ENCODE measurements at regions not wholly inside any gene's neighbourhood (a gene's known extent, or its start where the extent isn't known, plus 50 kb on each side); places are given as distances from the start of the nearest gene placed in this dataset.

DNA sequence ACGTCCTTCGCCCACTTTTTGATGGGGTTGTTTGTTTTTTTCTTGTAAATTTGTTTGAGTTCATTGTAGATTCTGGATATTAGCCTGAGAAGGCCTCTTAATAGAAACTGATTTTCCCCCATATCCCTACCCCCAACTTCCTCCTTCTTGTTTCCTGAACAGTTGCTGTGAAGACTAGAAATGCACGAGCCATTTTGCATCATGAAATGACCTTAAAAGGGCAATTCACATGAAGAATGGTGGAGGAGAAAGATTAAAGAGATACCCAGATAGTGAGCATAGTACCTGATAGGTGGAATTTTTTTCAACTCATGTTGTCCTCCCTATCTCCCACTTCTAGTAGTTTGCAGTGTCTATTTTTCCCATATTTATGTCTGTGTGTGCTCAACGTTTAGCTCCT, 55.2 kb upstream of the KCNH8 start:
- no peak for DNase-seq

DNA sequence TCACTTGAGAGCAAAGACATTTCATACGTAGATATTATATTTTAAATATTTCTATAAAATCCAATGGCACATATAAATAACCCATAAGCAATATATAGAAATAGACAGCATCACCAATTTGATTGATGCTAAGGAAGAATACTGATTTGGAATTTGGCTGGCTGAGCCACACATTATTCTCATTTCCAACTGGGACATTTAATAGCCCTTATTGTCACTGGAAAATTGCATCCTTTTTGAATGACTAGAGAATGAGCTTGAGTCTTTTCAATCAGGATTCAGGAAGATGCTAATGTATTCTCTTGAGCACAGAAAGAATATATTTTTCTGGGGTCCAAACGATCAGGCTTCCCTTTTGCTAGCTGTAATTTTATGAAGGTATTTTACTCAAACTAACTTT, 70.9 kb upstream of the KCNH8 start:
- no peak for DNase-seq

DNA sequence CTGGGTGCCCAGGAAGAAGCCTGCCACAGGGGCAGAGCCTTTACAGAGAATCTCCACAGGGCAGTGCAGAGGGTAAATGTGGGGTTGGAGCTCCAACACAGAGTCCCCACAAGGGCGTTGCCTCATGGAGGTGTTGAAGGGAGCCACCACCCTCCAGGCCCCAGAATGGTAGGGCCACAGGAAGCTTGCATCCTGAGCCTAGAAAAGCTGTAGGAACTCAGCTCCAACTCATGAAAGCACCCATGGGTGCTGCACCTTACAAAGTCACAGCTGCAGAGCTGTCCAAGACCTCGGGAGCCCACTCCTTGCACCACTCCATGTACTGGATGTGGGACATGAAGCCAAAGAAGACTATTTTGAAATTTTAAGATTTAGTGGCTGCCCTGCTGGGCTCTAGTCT, 73.3 kb upstream of the KCNH8 start:
- DNase-seq: no peak

DNA sequence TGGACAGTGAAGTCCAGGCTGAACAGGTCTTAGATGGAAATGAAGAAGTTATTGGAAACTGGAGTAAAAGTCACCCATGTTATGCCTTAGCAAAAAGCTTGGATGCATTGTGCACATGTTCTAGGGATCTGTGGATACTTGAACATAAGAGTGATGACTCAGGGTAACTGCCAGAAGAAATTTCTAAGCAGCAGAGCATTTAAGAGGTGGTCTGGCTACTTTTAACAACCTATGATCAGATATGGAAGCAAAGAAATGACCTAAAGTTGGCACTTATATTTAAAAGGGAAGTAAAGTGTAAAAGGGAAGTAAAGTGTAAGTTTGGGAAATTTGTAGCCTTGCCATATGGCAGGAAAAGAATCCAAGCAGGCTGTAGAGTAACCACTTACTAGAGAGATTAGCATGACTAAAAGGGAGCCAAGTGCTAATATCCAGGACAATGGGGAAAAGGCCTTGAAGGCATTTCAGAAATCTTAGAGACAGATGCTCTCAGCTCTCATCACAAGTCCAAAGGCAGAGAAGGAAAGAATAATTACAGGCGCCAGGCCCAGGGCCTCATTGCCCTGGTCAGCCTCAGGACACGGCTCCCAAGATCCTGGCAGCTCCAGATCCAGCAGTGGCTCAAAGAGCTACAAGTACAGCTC, 73.9 kb upstream of the KCNH8 start:
- no peak for DNase-seq

DNA sequence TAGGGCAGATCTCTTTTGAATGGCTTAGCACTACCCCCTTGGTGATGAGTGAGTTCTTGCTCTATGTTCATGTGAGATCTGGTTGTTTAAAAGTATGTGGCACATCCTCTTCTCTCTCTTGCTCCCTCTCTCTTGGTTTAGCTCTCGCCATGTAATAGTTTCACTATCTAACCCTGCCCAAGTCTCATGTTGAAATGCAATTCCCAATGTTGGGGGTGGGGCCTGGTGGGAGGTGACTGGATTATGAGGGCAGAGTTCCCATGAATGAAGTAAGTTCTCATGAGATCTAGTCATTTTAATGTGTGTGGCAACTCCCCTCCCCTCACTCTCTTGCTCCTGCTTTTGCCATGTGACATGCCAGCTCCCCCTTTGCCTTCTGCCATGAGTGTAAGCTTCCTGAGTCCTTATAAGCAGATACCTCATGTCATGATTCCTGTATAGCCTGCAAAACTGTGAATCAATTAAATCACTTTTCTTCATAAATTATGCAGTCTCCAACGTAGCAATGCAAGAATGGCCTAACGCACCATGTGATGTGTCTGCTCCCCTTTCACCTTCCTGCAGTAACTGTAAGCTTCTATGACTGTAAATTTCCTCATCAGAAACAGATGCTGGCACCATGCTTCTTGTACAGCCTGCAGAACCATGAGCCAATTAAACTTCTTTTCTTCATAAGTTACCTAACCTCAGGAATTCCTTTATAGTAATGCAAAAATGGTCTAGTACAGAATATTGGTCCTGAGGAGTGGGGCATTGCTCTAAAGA, 74.8 kb upstream of the KCNH8 start:
- DNase-seq: no peak

DNA sequence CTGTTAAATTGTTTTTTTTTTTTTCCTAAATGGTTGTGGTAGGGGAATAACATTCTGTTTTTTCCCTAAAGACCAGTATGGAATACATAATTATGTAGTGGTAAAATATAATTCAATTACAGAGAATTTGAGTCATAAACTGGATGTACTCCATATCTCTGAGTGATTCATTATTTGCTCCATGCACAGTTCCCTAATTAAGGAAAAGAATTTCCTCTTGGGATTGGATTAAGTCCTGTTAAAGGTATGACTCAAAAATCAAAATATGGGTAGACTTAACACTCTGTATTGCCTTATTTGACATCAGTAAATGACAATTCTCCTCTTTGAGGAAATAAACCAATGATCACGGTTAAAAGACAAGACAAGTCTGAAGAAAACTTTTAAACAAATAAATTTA, 78.0 kb upstream of the KCNH8 start:
- no peak for DNase-seq

DNA sequence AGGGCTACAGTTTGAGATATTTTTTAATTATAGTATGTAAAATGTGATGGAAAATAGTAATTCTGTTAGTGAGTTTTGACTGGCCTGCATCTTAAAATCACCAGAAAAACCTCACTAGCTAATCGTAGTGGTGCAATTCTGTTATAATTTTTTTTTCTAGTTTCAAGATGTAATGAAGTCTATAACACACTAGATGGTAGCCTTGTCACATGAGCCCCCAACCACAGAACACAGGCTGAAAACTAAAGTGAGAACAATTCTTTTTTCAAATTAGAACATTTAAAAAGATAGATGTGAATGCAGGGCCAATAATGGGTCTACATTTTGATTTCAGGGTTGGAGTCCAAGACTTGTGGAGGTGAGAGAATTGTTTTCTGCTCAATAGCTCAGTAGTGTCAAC, 83.3 kb upstream of the KCNH8 start:
- DNase-seq: no peak

DNA sequence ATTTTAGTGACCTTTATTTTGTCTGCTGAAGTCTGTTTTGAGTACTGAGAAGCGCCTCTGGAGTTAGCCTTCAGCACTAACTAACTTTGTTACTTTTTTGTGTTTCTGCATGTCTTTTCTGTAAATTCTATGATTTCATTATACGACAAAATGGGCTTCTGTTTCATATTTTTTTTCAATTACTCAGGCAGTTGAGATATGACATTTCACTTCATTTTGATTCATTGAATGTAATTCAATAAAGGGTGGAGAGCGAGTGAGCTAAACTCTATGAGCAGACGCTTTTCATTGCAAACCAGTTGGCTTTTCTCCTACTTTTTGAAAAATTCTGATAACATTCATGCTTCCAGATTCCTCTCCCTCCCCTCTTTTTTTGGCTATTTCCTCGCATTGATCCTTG, 84.4 kb upstream of the KCNH8 start:
- DNase-seq: no peak

DNA sequence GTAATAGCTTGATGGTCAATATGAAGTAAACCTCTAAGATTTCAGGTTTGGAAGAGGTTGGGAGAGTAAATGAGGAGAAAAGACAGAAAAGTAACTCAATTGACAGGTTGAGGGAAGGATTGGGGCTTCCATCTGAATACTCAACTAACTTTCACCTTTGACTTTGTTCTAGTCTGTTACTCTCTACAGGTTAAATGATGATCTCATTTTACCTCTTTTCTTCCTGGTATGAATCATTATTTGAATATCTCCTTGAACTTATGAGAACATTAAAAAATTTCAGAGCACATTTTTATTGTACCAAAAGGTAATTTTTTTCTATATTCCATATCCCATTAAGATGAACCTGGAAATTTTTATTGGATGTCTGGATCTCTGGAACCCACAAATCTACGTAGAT, 87.9 kb upstream of the KCNH8 start:
- no peak for DNase-seq

DNA sequence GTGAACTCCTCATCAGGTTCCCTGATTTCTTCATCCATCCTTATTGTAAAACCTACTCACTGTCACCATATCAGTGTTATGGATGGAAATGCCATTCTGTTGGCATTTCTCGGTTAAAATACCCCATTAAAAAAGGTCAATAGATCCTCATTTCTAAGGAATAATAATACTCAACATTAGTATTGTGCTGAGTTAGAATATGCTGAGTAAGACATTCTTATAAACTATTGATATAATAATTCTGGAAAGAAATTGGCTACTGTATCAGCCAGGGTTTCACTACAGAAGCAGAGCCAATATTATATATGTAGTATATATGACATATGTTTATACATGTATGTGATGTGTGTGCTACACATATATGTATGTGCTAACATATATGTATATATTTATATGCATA, 95.4 kb upstream of the KCNH8 start:
- DNase-seq: no peak

DNA sequence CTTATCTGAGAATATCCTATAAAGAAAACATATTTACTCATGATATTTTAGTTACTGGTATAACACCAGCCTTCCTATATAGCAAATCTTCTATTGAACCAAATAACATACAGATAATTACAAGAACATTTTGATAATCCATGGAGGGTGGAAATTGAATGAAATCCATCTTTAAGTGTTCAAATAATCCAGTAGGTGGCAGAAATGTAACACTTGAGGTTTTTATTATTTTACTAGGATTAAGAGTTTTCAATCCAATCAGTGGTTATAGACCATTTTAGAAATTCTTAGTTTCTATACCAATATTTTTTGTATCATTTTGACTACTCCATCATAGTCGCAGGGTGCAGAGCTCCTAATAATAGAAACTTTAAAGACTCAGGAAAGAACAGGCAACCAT, 101.9 kb upstream of the KCNH8 start:
- no peak for DNase-seq

DNA sequence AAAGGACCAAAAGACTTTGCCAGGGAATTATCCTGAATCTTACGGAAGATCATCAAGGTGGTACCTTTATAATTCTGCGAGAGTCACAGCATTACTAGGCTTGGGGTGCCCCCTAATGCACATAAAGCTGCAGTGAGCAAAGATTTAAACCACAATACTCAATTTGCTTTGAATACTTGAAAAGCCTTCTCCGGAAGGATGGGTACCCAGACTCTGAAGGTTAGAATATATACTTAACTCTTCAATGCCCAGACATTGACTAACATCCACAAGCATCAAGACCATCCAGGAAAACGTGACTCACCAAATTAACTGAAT, 117.8 kb upstream of the KCNH8 start:
- DNase-seq: no peak

DNA sequence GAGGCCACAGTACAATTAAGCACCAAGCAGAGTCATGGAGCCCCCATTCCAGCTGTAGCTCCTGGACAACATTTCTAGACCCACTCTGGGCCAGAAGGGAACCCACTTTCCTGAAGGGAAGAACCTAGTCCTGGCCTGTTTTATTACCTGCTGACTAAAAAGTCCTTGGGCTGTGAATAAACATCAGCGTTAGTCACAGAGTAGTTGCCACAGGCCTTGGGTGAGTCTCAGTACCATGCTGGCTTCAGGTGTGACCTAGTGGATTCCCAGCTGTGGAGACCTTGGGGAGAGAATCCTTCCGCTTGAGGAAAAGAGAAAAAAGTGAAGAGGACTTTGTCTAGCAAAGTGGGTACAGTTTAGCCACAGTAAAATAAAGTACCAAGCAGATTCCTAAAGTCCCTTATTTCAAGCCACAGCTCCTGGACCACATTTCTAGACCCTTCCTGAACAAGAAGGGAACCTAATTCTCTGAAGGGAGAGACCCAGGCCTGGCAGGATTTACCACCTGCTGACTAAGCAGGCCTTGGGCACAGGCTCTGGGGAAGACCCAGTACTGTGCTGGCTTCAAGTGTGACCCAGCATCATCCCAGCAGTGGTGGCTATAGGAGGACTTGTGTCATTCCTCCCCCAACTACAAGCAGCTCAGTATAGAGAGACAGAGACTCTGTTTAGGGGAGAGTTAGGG, 118.3 kb upstream of the KCNH8 start:
- DNase-seq: no peak

DNA sequence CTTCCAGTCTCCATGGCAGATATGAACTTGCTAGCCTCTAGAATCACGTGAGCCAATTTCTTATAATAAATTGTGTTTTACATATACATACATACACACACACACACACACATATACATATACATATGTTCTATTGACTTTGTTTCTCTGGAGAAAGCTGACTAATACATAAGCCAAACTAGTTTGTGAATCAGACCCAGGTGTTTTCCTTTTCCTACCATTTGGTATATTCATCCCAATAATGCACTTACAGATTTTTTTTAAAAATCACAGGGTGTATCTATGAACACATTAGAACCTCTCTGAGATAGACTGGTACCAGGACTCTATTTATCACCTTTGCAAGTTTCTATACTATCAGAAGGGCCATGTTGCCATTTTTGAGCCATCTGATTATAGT, 122.9 kb upstream of the KCNH8 start:
- no peak for DNase-seq

DNA sequence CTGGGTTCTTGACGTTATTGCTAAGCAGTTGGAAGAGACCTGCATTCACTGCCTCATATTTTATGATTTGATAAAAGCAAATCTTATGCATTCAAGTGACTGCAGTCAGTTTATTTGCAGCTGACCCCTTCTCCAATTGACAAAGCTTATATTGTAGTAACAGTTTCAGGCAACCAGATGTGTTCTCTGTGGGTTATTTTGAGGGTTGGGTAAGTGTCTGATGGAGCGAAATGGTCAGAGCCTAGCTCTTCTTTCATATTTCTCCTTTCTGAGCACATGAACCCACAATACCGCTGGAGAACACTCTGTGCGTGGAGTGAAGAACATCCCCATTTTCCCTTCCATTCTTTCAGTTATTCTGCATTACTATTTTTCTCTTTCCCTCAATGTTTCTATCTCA, 125.8 kb upstream of the KCNH8 start:
- no peak for DNase-seq

DNA sequence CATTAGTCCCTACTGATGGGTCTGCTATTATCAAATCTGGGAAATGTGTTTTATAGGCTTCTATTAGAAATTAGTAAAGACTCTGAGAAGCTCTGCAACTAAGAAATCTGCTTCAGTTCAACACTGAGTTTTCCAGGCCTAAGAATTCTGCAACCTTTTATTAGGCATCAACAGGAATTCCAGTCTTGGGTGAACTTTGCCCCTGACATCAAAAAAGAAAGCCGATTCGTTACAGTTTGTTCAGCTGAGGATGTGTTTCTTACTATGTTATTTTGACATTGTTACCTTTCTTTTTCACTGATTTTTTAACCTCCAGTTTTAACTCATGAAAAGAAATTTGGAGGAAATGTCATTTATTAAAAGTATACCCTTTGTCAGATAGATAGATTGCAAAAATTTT, 131.5 kb upstream of the KCNH8 start:
- no peak for DNase-seq

DNA sequence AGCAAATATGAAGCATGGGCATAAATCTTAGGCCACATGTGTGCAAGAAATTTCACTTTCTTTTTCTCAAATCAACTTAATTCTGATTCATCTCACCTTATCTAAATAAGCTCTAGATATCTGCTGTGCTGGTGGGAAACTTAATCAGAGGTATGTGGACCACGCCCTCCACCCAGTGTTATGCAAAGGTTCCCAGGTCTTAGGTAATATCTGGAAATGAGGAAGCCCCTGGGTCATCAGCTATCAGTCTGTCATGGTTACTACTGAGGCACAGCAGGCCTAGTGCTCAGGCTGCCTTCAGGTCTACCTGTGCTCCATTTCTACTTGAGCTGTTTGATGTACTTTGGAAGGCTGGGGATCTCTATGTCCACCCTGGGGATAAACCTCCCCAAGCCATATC, 134.4 kb upstream of the KCNH8 start:
- DNase-seq: no peak

DNA sequence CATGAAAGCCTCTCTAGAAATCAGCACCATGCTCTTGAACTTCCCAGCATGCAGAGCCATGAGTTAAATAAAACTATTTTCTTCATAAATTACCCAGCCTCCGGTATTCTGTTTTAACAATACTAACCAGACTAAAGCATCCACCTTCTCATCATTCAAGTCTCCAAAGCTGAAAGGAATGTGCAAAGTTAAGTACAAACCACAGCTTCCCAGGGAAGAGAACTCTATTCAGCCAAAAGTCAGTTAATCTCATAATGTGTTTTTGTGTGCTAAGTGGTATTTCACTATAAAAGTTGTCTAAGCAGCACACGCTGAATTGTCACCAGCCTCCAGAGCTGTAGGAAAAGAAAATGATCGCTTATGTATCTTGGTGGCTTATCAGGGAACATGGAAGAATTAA, 135.5 kb upstream of the KCNH8 start:
- DNase-seq: no peak

DNA sequence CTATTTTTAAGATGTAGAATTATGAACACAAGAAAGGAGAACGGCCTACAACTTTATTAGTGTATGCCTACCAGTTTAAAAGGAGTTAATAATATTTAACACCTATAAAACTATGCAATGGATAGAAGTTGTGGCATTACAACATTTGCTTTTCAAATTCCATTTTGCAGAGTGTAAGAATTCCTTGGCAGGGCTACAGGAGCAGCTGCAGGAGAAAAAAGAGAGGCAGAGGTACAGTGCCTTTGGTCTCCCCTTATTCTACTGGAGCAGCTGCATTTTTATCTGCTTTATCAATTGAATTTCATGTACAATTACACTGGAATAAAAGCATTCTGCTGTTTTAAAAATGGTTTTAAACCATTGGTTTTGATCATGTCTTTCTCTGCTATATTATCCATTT, 145.7 kb upstream of the KCNH8 start:
- no peak for DNase-seq

DNA sequence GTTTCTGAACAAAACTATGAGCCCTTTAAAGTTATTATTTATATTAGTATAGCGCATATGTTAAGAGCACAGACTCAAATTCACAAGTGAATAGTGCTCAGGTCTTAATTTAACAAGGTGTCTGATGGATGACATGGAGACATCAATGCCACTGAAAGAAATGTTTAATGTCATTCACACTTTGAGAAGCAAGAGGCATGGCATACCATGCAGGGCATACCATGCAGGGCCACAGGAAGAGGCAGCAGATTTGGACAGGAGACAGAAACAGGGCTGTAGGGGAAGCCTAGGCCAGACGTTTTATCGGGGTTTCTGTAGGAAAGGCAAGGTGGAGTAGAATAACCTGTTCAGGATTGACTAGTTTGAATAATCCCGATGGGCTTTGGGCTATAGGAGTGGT, 150.2 kb upstream of the KCNH8 start:
- DNase-seq: no peak

DNA sequence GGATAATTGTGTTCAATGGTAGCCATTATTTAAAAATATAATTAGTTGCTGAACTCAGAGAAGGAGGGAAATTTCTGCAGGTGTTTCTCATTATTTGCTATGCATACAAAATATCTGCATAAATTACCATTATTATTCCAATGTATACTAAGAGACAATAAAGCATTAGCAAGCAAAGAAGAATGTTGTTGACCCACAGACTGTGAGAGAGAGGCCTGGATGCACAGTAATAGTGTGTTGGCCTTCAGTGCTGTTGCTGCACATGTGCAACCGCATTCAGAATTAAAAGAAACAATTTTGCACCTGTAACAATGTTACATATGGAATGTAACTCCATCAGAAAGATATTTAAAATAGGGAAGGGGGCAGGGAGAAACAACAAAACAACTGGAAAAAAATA, 155.6 kb upstream of the KCNH8 start:
- DNase-seq: no peak

DNA sequence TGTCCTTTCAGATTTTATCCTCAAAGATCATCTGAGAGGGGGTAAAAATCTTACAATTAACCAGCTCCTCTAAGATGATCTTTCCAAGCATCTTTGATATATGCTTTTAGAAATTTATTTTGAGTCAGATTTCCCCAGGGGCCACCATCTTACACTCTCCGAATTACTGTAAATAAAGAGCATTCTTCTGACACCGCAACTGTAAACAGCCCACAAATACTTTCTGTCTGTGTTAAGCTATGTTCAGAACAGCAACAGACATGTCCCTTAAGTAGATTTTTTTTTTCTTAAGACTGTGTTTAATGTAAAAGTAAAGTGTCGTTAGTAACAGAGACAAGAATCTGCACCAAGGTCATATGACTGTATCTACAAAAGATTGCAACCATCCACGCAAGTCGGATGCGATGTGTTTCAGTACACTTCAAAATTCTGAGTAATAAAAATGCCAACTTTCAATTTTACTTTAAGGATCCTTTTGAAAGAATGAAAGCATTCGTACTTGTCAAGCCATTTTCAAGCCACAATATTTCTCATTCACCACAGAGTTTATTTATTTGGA, 159.0 kb upstream of the KCNH8 start:
- no peak for DNase-seq

DNA sequence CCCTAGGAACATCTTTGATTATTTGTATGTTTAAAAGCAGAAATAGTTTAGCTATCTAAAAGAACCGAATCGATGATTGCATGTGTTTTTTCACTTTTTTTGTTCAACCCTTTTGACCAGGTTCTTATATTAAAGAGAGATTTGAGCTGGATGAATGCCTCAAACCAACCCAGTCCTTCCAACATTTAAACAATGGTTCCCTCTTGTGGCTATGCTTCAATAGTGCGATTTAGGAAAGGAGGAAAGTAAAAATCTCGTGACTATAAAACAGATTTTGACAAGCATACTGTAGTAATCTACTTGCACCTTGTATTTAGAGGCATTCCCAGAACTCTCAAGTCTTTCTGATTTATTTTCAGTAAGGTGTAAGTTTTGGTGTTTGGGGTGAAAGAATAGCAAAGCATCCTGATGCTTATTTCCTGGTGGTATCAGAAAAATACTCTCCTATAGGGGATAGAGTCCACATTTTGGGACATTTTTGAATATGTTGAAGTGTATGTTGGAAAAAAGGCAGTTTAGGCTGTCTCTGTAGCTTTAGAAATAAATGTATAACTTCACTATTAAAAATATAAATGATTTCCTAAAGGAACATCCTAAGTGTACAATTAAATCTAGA, 159.6 kb upstream of the KCNH8 start:
- peak; percentile 29 for DNase-seq
